ENCODE measurements at regions not wholly inside any gene's neighbourhood (a gene's known extent, or its start where the extent isn't known, plus 50 kb on each side); places are given as distances from the start of the nearest gene placed in this dataset.

DNA sequence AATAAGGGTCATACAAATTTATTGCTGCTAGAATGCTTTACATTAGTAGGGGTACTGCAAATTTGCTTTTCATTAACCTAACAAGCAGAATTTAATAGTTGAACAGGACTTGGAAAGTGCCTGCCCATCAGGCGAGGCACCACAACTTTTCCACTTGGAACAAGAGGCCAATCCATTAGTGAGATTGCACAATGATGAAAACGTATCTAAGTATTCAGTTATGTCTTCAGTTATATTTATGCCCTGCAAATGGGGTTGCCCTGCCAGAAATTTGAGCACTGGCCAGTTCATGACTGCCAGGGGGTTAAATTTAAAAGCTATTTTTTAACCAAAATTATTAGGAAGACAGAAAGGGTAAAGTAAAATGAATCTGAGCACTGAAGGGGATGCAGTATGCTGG lies 111.1 kb upstream of the PALS2 start:
- no peak for DNase-seq (ENCODE audit: low read depth)
- Histone ChIP-seq H3K27me3 (replicated peaks; ENCODE audit: control insufficient read depth, insufficient read depth, low read length) (no peaks in the 10 kb centered on the region), H3K9me3 (ENCODE audit: control insufficient read depth, low read length) (no peaks in the 10 kb centered on the region), H3K36me3 (ENCODE audit: control insufficient read depth, insufficient read depth, low read length, severe bottlenecking) (no peaks in the 10 kb centered on the region), H3K4me1 (ENCODE audit: control insufficient read depth, insufficient read depth, low read length) (peaks cover 5% of the 10 kb centered on the region), H3K9ac (ENCODE audit: low read length) (no peak overlapping the region), H3K4me3 (ENCODE audit: low read length) (no peak overlapping the region)

DNA sequence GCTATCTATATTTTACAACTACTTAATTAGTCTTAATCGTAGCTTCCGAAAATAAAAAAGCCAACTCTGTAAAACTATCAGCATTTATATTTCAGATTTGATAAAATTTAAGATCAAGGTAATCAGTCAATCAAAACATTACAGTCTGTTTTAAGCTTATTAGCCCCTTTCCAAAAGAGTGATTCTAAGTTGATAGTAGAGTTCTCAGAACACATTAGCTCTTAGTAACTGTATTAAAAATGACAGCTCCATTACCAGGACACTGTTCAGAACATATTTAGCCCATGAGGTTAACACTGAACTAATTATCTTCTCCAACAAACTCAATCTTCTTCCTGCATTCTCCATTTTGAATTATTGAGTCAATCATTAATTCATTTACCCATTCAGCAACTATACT lies 110.3 kb upstream of the PALS2 start:
- no peak for DNase-seq (ENCODE audit: low read depth)
- H3K9ac ChIP-seq (ENCODE audit: low read length): no peak overlapping the region
- no peaks in the 10 kb centered on the region for H3K36me3 ChIP-seq (ENCODE audit: control insufficient read depth, insufficient read depth, low read length, severe bottlenecking)
- H3K9me3 ChIP-seq (ENCODE audit: control insufficient read depth, low read length): no peaks in the 10 kb centered on the region
- no peaks in the 10 kb centered on the region for H3K27me3 ChIP-seq (replicated peaks; ENCODE audit: control insufficient read depth, insufficient read depth, low read length)
- H3K4me3 ChIP-seq (ENCODE audit: low read length): no peak overlapping the region
- no peaks in the 10 kb centered on the region for H3K4me1 ChIP-seq (ENCODE audit: control insufficient read depth, insufficient read depth, low read length)

DNA sequence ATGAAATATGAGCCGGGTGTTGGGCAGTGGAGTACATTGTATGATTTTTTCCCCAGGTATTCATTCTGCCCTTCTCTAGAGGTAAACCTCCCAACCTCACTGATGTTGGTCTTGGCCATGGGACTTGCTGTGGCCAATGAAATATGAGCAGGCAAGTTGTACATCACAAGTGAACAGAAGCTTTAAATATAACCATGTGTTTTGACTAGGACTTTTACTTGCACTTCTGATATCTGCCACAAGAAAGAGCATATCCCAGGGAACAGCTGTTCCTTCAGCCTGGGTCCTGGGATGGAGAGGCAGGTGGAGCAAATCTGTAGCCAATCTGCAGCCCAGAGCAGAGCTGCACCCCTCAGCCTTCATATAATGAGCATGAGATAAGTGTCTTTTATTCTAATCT lies 109.8 kb upstream of the PALS2 start:
- Histone ChIP-seq H3K9ac (ENCODE audit: low read length) (no peak overlapping the region), H3K4me3 (ENCODE audit: low read length) (no peak overlapping the region), H3K4me1 (ENCODE audit: control insufficient read depth, insufficient read depth, low read length) (no peaks in the 10 kb centered on the region), H3K27me3 (replicated peaks; ENCODE audit: control insufficient read depth, insufficient read depth, low read length) (no peaks in the 10 kb centered on the region), H3K36me3 (ENCODE audit: control insufficient read depth, insufficient read depth, low read length, severe bottlenecking) (no peaks in the 10 kb centered on the region), H3K9me3 (ENCODE audit: control insufficient read depth, low read length) (no peaks in the 10 kb centered on the region)
- no peak for DNase-seq (ENCODE audit: low read depth)

DNA sequence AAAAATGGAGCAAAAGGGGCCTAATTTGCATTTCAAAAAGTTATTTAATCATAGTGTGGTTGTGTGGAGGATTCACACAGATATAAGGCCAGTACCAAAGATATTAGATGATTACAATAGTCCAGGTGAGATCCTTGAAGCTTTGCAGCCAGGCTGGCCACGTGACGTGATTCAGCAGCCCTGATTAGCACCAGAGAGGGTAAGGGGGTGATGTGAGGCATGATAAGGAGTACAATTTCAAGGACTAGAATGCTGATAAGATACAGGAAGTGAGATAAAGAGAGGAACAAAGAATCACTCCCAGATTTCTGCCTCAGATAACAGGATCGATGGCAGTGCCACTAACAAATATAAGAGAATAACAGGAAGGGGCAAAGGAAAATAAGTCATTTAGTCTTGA lies 108.4 kb upstream of the PALS2 start:
- H3K36me3 ChIP-seq (ENCODE audit: control insufficient read depth, insufficient read depth, low read length, severe bottlenecking): no peaks in the 10 kb centered on the region
- H3K4me1 ChIP-seq (ENCODE audit: control insufficient read depth, insufficient read depth, low read length): no peaks in the 10 kb centered on the region
- no peak for DNase-seq (ENCODE audit: low read depth)
- no peaks in the 10 kb centered on the region for H3K27me3 ChIP-seq (replicated peaks; ENCODE audit: control insufficient read depth, insufficient read depth, low read length)
- no peak overlapping the region for H3K9ac ChIP-seq (ENCODE audit: low read length)
- no peak overlapping the region for H3K4me3 ChIP-seq (ENCODE audit: low read length)
- H3K9me3 ChIP-seq (ENCODE audit: control insufficient read depth, low read length): no peaks in the 10 kb centered on the region

DNA sequence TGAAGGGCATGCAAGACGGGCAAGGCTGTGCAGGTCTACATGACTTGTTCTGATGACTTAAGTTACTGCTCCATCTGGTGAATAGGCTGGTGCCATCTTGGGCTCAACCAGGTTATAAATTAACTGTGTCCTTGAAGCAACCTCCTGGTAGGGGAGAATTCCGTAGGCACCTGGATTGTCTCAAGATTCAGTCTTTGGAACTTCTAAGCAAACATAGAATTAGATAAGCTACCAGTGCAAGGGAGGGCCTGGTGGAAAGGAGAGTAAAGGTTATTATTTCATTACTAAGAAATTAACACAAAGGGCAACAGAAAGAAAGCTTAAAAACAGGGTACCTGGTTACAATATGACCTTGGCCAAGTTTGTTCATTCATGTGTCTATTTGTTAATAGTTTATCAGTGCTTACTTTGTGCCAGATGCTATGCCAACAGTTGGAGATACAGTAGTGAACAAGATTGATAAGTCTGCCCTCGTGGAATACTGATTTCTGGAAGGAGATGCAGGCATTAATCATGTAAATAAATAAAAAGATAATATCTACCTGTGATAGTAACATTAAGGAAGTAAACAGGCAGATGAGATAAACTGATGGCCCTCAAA lies 107.0 kb upstream of the PALS2 start:
- Histone ChIP-seq H3K27me3 (replicated peaks; ENCODE audit: control insufficient read depth, insufficient read depth, low read length) (no peaks in the 10 kb centered on the region), H3K4me1 (ENCODE audit: control insufficient read depth, insufficient read depth, low read length) (no peaks in the 10 kb centered on the region), H3K4me3 (ENCODE audit: low read length) (no peak overlapping the region), H3K36me3 (ENCODE audit: control insufficient read depth, insufficient read depth, low read length, severe bottlenecking) (no peaks in the 10 kb centered on the region), H3K9ac (ENCODE audit: low read length) (no peak overlapping the region), H3K9me3 (ENCODE audit: control insufficient read depth, low read length) (no peaks in the 10 kb centered on the region)
- DNase-seq (ENCODE audit: low read depth): no peak

DNA sequence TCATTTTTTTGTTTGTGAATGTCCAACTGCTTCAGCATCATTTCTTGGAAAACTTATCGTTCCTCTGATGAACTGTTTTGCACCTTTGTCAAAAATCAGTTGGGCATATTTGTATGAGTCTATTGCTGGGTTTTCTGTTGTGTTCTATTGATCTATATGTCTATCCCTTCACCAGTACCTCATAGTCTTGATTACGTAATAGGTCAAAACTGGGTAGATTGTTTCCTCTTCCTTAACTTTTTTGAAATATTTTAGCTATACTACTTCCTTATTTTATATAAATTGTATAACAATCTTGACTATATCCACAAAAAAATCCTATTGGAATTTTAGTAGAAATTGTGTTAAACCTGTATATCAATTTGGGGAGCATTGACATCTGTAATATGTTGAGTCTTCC lies 104.1 kb upstream of the PALS2 start:
- Histone ChIP-seq H3K9me3 (ENCODE audit: control insufficient read depth, low read length) (no peaks in the 10 kb centered on the region), H3K27me3 (replicated peaks; ENCODE audit: control insufficient read depth, insufficient read depth, low read length) (no peaks in the 10 kb centered on the region), H3K4me3 (ENCODE audit: low read length) (no peak overlapping the region), H3K9ac (ENCODE audit: low read length) (no peak overlapping the region), H3K4me1 (ENCODE audit: control insufficient read depth, insufficient read depth, low read length) (no peaks in the 10 kb centered on the region), H3K36me3 (ENCODE audit: control insufficient read depth, insufficient read depth, low read length, severe bottlenecking) (no peaks in the 10 kb centered on the region)
- no peak for DNase-seq (ENCODE audit: low read depth)

DNA sequence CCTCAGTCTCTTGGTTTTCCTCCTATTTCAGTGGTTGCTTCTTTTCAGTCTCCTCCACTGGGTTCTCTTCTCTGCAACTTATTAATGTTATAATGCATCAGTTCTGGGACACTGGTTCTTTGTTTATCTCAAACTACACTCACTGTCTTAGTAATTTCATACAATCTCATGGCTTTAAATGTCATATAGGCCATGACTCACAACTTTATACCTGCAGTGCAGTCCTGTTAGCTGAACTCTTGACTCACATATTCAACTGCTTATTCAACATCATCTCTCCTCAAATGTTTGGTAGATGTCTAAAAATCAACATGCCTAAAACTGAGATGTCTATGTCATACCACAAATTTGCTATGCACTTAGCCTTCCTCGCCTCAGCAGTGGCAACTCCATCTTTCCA lies 101.2 kb upstream of the PALS2 start:
- no peak for DNase-seq (ENCODE audit: low read depth)
- H3K9ac ChIP-seq (ENCODE audit: low read length): no peak overlapping the region
- H3K36me3 ChIP-seq (ENCODE audit: control insufficient read depth, insufficient read depth, low read length, severe bottlenecking): no peaks in the 10 kb centered on the region
- no peak overlapping the region for H3K4me3 ChIP-seq (ENCODE audit: low read length)
- H3K4me1 ChIP-seq (ENCODE audit: control insufficient read depth, insufficient read depth, low read length): peaks cover 14% of the 10 kb centered on the region
- no peaks in the 10 kb centered on the region for H3K27me3 ChIP-seq (replicated peaks; ENCODE audit: control insufficient read depth, insufficient read depth, low read length)
- no peaks in the 10 kb centered on the region for H3K9me3 ChIP-seq (ENCODE audit: control insufficient read depth, low read length)

DNA sequence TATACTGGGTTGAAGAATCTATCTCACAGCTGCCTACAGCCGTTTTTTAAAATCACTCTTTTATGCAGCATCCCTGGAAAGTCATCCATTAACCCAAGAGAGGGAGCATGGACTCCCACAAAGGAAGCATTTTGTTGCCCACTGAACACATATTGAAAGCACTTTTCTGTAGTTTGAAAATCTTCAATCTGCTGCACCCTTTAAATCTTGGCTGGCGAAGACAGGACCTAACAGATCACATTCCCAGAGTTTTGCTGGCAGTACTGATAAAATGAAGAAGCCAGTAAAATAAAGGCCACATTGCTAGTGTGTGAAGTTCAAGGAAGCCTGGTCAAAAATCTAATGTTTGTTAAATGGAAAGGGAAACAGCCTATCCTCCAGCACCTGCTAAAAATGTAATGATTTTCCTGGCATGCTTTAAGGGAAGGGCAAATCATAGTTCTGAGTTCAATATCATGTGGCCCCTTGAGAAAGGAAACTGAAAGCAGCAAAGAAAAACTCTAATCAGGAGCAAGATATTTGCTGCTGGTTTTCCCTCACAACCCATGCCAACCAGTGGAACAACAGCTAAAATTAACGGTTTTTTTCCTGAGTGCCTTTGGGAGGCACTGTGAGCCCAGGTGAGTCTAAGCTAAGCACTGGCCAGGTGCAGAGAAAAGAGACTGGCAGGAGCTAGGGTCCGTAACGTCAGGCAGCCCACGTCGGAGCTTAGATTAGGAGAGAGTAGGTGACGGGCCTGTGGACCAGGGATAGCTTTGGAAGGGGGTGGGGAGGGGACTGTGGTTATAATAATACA lies 97.9 kb upstream of the PALS2 start:
- H3K4me1 ChIP-seq (ENCODE audit: control insufficient read depth, insufficient read depth, low read length): peaks cover 30% of the 10 kb centered on the region
- H3K27me3 ChIP-seq (replicated peaks; ENCODE audit: control insufficient read depth, insufficient read depth, low read length): no peaks in the 10 kb centered on the region
- no peak for DNase-seq (ENCODE audit: low read depth)
- no peak overlapping the region for H3K4me3 ChIP-seq (ENCODE audit: low read length)
- H3K9ac ChIP-seq (ENCODE audit: low read length): no peak overlapping the region
- no peaks in the 10 kb centered on the region for H3K36me3 ChIP-seq (ENCODE audit: control insufficient read depth, insufficient read depth, low read length, severe bottlenecking)
- H3K9me3 ChIP-seq (ENCODE audit: control insufficient read depth, low read length): no peaks in the 10 kb centered on the region

DNA sequence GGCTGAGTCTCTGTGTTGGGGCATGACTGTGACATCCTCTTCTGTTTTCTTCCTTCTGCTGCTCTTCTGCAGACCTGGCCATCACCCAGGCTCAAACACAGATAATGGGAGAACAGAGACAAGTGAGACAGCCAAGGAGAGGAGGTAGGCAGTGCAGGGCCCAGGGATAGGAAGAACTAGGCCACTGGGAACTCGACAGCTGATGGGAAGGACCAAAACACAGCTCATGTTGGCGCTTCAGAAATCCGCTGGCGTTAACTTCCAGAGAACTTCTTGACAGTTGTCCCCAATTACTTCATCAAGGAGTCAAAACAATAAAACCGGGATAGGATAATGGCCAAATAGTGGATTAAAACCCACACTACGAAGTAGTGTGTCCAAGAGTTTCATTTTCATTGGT lies 97.0 kb upstream of the PALS2 start:
- H3K4me3 ChIP-seq (ENCODE audit: low read length): peak overlapping the region; percentile 57
- no peak for DNase-seq (ENCODE audit: low read depth)
- no peak overlapping the region for H3K9ac ChIP-seq (ENCODE audit: low read length)
- H3K4me1 ChIP-seq (ENCODE audit: control insufficient read depth, insufficient read depth, low read length): peaks cover 30% of the 10 kb centered on the region
- no peaks in the 10 kb centered on the region for H3K36me3 ChIP-seq (ENCODE audit: control insufficient read depth, insufficient read depth, low read length, severe bottlenecking)
- H3K9me3 ChIP-seq (ENCODE audit: control insufficient read depth, low read length): no peaks in the 10 kb centered on the region
- H3K27me3 ChIP-seq (replicated peaks; ENCODE audit: control insufficient read depth, insufficient read depth, low read length): no peaks in the 10 kb centered on the region

DNA sequence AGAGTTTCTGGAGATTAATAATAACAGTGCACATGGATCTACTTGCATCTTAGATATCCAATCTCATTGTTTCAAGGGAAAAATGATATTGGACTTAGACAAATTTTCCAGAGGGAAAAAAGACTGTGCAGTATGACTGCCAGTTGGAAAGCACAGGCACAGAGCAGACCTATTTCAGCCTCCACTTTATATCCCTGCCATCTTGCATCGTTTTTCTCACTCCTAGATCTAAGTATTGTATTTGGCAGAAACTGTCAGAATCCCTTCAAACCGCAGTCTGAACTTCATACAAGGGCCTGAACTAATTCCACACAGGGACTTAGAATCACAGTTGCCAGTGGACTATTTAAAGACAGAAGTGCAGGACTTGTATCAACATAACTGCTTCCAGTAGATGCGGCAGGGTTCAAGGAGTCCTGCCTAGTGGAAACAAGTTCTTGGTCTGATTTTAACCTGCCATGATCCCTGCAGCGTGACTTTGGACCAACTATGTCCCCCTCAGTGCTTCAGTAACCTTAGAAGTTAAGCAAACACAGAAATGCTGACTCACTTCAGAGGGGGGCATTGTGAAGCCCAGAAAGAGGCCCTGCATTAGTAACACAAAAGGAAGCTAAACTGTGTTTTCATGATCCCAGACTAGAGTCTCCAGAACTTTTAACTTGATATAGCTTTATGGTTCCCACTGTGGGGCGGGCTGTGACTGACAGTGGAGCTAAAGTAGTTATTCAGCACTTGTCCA lies 95.7 kb upstream of the PALS2 start:
- DNase-seq (ENCODE audit: low read depth): peak; percentile 93
- Histone ChIP-seq H3K4me3 (ENCODE audit: low read length) (peak overlapping the region; percentile 57), H3K36me3 (ENCODE audit: control insufficient read depth, insufficient read depth, low read length, severe bottlenecking) (no peaks in the 10 kb centered on the region), H3K27me3 (replicated peaks; ENCODE audit: control insufficient read depth, insufficient read depth, low read length) (no peaks in the 10 kb centered on the region), H3K4me1 (ENCODE audit: control insufficient read depth, insufficient read depth, low read length) (peaks cover 30% of the 10 kb centered on the region), H3K9ac (ENCODE audit: low read length) (peak overlapping the region; percentile 53), H3K9me3 (ENCODE audit: control insufficient read depth, low read length) (no peaks in the 10 kb centered on the region)

DNA sequence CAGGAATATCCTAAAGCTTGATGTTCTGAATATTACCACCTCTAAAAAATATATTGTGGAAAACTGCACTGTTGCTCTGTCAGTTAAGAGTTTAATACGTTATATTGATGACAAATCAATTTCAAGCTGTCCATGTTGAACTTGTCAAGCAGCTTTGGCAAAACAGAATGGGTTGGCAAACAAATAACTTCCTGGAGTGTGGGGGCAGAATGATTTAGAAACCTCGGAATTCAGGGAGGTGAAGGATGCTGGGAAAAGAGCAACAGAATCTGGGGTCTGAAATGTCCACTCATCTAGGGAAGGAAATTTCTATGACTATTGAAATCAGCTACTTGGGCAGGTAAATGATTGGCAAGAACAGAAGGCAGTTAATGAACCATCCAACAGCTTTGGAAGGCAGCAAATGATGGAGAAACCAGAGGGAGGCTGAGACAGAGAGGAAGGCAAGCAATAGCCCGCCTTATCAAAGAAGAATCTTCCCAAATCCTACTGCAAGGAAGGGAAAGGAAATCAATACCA lies 95.1 kb upstream of the PALS2 start:
- H3K4me1 ChIP-seq (ENCODE audit: control insufficient read depth, insufficient read depth, low read length): peaks cover 30% of the 10 kb centered on the region
- peak overlapping the region; percentile 22 for H3K9ac ChIP-seq (ENCODE audit: low read length)
- DNase-seq (ENCODE audit: low read depth): no peak
- H3K9me3 ChIP-seq (ENCODE audit: control insufficient read depth, low read length): no peaks in the 10 kb centered on the region
- H3K36me3 ChIP-seq (ENCODE audit: control insufficient read depth, insufficient read depth, low read length, severe bottlenecking): no peaks in the 10 kb centered on the region
- H3K4me3 ChIP-seq (ENCODE audit: low read length): peak overlapping the region; percentile 42
- no peaks in the 10 kb centered on the region for H3K27me3 ChIP-seq (replicated peaks; ENCODE audit: control insufficient read depth, insufficient read depth, low read length)
